Lower leg skin (tissue), 4 donors: ENCODE measurements at regions not wholly inside any gene's neighbourhood (a gene's known extent, or its start where the extent isn't known, plus 50 kb on each side); places are given as distances from the start of the nearest gene placed in this dataset.

Experiments used
- DNase-seq, 2 donors: peaks; one replicate each; pipeline ENCODE4 v3.0.0-alpha.2; 2019; ENCODE audit warnings: low spot score in 2 of 2
- H3K4me3 ChIP-seq: fragments of 200-600 bp; sonication (generic); 2 replicates; pipeline ENCODE4 v1.5.1; 2017; ENCODE audit warnings: mild to moderate bottlenecking, low read depth; ENCODE audit not compliant: poor library complexity, severe bottlenecking
- POLR2A ChIP-seq, 2 donors: fragments of 450-650 bp; IDR thresholded peaks; one replicate each; pipeline ENCODE4 v1.6.1; 2016 to 2017; ENCODE audit warnings: antibody characterized with exemption in 2 of 2, mild to moderate bottlenecking in 1 of 2, moderate library complexity in 1 of 2
- WGBS, 2 donors: methylation state at CpG; one replicate each; pipeline ENCODE4 v1.1.5; 2018; 5-methylcytosine and 5-hydroxymethylcytosine counted together
- intact Hi-C: fragments of 100-400 bp; cut with DNase I; formaldehyde crosslinking; loops from one replicate; pipeline ENCODE4 v1.15.0; 2023; ENCODE audit warnings: low total_unique reads
- TF ChIP-seq, protein P1 (sequence below), 3 donors: fragments of 450-650 bp; IDR thresholded peaks; one replicate each; pipeline ENCODE4 v1.5.1; 2016; ENCODE audit warnings: antibody characterized with exemption in 3 of 3, mild to moderate bottlenecking in 3 of 3, moderate library complexity in 2 of 3

DNA sequence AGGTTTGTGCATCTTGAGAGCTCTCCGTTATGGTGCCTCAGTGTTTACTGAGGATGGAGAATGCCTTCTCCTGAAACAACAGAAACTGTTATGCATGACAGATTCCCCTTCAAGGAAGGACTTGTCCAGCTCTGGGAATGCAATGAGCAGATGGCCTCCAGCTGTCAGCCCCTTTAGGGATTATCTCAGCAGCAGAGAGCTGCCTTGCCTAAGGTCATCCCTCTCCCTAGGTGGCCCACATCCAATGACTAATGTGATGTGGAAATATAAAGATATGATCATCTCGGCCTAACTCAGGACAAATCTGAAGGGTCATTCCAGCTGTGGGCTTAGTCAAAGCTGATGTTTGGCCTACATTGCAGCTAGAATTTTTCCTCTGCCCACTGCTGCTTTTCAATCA, 214.3 kb upstream of the N4BP1 start:
- 68 to 72% methylated on average over 2 of the region's 2 CpGs for WGBS, 2 donors
- intact Hi-C loops = no loop called here
- peak in 1 of 2 donors; percentile 40 for DNase-seq
- TF ChIP-seq, protein P1, sequence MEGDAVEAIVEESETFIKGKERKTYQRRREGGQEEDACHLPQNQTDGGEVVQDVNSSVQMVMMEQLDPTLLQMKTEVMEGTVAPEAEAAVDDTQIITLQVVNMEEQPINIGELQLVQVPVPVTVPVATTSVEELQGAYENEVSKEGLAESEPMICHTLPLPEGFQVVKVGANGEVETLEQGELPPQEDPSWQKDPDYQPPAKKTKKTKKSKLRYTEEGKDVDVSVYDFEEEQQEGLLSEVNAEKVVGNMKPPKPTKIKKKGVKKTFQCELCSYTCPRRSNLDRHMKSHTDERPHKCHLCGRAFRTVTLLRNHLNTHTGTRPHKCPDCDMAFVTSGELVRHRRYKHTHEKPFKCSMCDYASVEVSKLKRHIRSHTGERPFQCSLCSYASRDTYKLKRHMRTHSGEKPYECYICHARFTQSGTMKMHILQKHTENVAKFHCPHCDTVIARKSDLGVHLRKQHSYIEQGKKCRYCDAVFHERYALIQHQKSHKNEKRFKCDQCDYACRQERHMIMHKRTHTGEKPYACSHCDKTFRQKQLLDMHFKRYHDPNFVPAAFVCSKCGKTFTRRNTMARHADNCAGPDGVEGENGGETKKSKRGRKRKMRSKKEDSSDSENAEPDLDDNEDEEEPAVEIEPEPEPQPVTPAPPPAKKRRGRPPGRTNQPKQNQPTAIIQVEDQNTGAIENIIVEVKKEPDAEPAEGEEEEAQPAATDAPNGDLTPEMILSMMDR (IDR thresholded peaks at IDR 0.05) = no peak
- TF ChIP-seq POLR2A (IDR thresholded peaks at IDR 0.05) = no peak
- no peak overlapping the region for H3K4me3 ChIP-seq

DNA sequence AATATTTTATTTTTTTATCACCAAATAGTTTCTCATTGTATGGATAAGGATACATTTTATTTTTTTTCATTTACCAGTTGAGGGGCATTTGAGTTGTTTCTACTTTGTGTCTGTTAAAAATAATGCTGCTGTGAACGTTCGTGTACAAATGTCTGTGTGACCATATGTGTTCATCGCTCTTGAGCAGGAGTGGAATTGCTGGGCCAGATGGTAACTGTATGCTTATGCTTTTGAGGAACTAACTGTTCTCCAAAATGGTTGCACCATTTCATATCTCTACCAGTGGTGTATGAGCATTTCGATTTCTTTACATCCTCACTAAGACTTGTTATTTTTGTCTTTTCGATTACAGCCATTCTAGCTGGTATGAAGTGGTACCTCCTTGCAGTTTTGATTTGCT, 212.5 kb upstream of the N4BP1 start:
- no peak overlapping the region for H3K4me3 ChIP-seq
- 81 to 82% methylated on average over 5 of the region's 5 CpGs for WGBS, 2 donors
- intact Hi-C loops = no loop called here
- no peak for TF ChIP-seq POLR2A (IDR thresholded peaks at IDR 0.05)
- TF ChIP-seq, protein P1 (IDR thresholded peaks at IDR 0.05) = no peak
- no peak for DNase-seq

DNA sequence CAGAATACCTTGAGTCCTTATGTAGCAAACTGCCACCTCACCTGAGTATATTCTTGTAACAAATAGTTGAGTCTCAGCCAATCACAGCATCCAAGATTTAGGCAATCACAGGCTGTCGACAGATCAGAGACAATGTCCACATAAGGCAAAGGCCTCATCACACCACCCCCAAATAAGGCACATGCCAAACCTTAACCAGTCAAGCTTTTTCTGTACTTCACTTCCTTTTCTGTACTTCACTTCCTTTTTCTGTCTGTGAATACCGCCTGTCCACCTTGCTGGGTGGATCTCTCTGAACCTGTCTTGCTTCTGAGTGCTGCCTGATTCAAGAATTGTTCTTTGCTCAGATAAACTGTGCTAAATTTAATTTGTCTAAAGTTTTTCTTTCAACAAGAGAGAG, 210.4 kb upstream of the N4BP1 start:
- 65 to 76% methylated on average over 2 of the region's 2 CpGs for WGBS, 2 donors
- intact Hi-C loops = no loop called here
- no peak for DNase-seq
- TF ChIP-seq, protein P1 (IDR thresholded peaks at IDR 0.05) = no peak
- no peak for TF ChIP-seq POLR2A (IDR thresholded peaks at IDR 0.05)
- H3K4me3 ChIP-seq = no peak overlapping the region

DNA sequence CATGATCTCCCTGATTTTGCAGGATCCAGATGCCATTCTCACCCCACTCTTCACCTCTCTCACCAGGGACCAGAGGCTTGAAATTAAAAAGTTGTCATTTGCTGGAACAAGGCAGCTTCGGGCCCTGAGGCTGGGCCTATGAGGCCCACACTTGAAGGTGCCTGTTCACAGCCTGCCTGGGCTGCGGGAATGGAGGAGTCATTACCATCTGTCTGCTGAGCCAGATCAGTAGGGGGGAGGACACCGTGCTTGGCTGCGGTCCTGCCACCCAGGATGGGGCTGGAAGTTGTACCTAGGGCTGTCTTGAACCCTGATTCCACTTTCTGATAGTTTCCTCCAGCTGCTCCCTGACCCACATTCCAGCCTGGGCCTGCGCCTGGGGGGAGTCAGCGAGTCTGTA, 208.3 kb upstream of the N4BP1 start:
- intact Hi-C loops = no loop called here

DNA sequence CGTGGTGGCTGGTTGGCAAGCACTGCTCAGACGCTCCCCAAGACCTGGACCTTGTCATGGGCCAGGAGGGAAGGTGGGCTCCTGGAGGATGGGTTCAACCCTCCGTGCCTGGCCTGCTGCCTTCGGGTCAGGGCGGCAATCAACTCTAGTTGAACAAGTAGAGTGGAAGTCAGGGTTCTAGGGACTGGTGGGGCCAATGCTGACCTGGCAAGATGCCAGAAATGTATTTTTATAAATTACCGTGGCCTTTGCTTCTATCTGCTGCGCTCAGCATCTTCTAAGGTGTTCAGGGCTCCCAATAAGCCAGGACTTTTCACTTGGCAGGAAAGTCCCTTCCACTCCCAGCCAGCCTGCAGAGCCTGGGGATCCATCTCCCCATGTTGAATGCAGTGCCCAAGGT, 207.1 kb upstream of the N4BP1 start:
- DNase-seq = peak in 1 of 2 donors; percentile 37
- WGBS, 2 donors = 80 to 86% methylated on average over 7 of the region's 7 CpGs
- no peak overlapping the region for H3K4me3 ChIP-seq
- TF ChIP-seq, protein P1 (IDR thresholded peaks at IDR 0.05) = no peak
- no peak for TF ChIP-seq POLR2A (IDR thresholded peaks at IDR 0.05)
- intact Hi-C loops = no loop called here

More for the DNA sequence above, 208.3 kb upstream of the N4BP1 start:
- peak in 1 of 2 donors; percentile 63 for DNase-seq
- TF ChIP-seq, protein P1 (IDR thresholded peaks at IDR 0.05) = no peak
- no peak for TF ChIP-seq POLR2A (IDR thresholded peaks at IDR 0.05)
- H3K4me3 ChIP-seq = no peak overlapping the region
- WGBS, 2 donors = 67 to 68% methylated on average over 6 of the region's 6 CpGs

DNA sequence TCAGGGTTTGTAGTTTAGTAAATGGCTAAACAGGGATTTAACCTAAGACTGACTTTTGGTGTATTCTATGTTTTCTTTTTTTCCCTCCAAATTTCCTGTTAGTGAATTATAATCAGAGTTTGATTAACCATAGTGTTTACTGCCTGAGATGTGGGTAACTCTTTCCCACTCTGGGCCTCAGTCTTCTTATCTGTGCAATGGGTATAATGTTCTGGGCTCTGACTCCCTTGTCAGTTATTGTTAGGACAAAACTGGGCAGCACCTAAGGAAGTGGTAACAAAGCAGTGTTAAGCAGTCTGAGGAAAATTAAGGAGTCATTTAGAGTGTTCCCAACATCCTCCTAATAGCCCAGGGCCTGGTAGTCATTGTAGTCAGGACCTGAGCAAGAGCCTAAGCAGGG, 206.4 kb upstream of the N4BP1 start:
- no peak overlapping the region for H3K4me3 ChIP-seq
- TF ChIP-seq, protein P1 (IDR thresholded peaks at IDR 0.05) = no peak
- no peak for TF ChIP-seq POLR2A (IDR thresholded peaks at IDR 0.05)
- intact Hi-C loops = no loop called here
- DNase-seq = no peak
